ENCODE measurements at regions not wholly inside any gene's neighbourhood (a gene's known extent, or its start where the extent isn't known, plus 50 kb on each side); places are given as distances from the start of the nearest gene placed in this dataset.

DNA sequence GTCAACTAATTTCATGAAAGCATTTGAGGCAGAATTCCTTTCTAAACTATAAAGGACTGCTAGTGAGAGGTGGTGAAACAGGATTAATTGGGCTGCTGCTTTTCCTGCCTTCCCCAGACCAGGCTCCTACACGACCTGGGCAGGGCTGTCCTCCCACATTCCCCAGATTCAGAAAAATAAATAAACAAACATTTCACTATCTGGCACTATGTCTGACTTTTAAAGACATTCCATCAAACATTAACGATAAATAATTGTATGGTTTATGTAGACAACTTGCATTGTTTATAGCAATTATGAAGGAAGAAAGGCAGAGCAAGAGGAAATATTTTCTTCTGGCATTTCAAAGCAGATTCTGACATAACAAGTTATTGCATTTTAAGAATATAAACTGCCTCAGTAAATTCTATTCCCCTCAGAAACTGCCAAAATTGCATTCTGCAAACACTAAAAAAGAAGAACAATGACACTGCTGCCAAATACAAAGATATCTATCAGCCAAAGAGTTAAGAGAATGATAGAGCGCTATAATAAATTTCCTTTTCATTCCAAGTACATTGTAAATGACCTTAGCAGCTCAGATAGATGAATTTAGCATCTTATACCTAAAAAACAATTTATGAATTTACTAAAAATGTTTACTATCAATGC is 214.7 kb upstream of the INTU start:
- Mint-ChIP-seq H3K27me3 (no peaks in the 10 kb centered on the region), H3K4me3 (no peak overlapping the region), H3K27ac (no peak overlapping the region), H3K9me3 (ENCODE audit: insufficient read depth) (no peaks in the 10 kb centered on the region), H3K4me1 (no peaks in the 10 kb centered on the region)
- intact Hi-C loops (cut with micrococcal nuclease), result no loop called here
- Histone ChIP-seq H4K20me1 (ENCODE audit: control insufficient read depth, insufficient read depth, low read length, poor library complexity, severe bottlenecking) (no peaks in the 10 kb centered on the region), H3K79me2 (ENCODE audit: control insufficient read depth, insufficient read depth, low read length) (no peaks in the 10 kb centered on the region), H3K9ac (ENCODE audit: low read length) (no peak overlapping the region), H3K36me3 (replicated peaks in 1 of 2; ENCODE audit: control extremely low read depth in 1 of 2, control insufficient read depth in 1 of 2, extremely low read depth in 1 of 2, insufficient read depth in 2 of 2, low read length in 1 of 2) (no peaks in the 10 kb centered on the region), H3K4me3 (ENCODE audit: control extremely low read depth in 1 of 5, extremely low read depth in 1 of 5, insufficient read depth in 1 of 5, low read depth in 2 of 5, low read length in 4 of 5) (no peak overlapping the region), H3K27me3 (replicated peaks in 1 of 4; ENCODE audit: control extremely low read depth in 1 of 4, control insufficient read depth in 3 of 4, insufficient read depth in 4 of 4, low read length in 3 of 4) (no peaks in the 10 kb centered on the region), H3K4me2 (replicated peaks; ENCODE audit: low read depth, low read length, poor library complexity, severe bottlenecking) (no peak overlapping the region), H3K27ac (ENCODE audit: low read length in 2 of 2) (no peak overlapping the region), H3K4me1 (ENCODE audit: control insufficient read depth in 2 of 2, insufficient read depth in 2 of 2, low read length in 2 of 2) (no peaks in the 10 kb centered on the region), H3K9me3 (ENCODE audit: control extremely low read depth in 1 of 3, control insufficient read depth in 2 of 3, insufficient read depth in 1 of 3, low read length in 2 of 3) (no peaks in the 10 kb centered on the region), H2AFZ (ENCODE audit: insufficient read depth, low read depth, low read length, poor library complexity, severe bottlenecking) (no peak overlapping the region)
- no peak for DNase-seq
- no peak for ATAC-seq (ENCODE audit: low read depth)
- WGBS (ENCODE audit: insufficient coverage), result no CpG with 5 or more reads among the region's 3 CpGs
- ChIA-PET CTCF (no interaction called here), POLR2A (no interaction called here)
- no peak for TF ChIP-seq EZH2 (IDR thresholded peaks at IDR 0.05; ENCODE audit: borderline replicate concordance, insufficient read depth, low read depth, low read length, poor library complexity, severe bottlenecking)
- TF ChIP-seq CTCF (IDR thresholded peaks at IDR 0.05), result no peak

DNA sequence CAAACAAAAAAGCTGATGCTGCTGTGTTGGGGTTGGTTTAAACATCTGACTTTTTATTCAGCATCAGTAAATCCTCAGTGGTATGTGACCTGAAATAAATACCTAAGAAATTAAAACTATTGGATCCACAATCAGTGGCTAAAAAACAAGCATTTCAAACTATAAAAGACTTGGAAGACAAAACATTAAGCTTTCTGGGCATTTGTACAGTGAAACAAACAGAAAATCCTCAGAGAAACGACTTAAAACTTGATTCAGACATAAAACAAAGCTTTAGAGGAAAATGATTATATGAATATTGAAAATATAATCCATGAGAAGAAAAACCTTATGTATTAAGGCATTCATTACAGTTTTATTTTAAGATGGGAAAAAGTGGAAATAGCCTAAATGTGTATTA is 213.3 kb upstream of the INTU start:
- POLR2A ChIA-PET, result no interaction called here
- no peak overlapping the region for H3K27ac Mint-ChIP-seq
- H3K9me3 Mint-ChIP-seq (ENCODE audit: insufficient read depth), result no peaks in the 10 kb centered on the region
- Histone ChIP-seq H3K27me3 (replicated peaks in 1 of 4; ENCODE audit: control extremely low read depth in 1 of 4, control insufficient read depth in 3 of 4, insufficient read depth in 4 of 4, low read length in 3 of 4) (no peaks in the 10 kb centered on the region), H4K20me1 (ENCODE audit: control insufficient read depth, insufficient read depth, low read length, poor library complexity, severe bottlenecking) (no peaks in the 10 kb centered on the region), H3K79me2 (ENCODE audit: control insufficient read depth, insufficient read depth, low read length) (no peaks in the 10 kb centered on the region), H3K27ac (ENCODE audit: low read length in 2 of 2) (no peak overlapping the region), H3K9me3 (ENCODE audit: control extremely low read depth in 1 of 3, control insufficient read depth in 2 of 3, insufficient read depth in 1 of 3, low read length in 2 of 3) (no peaks in the 10 kb centered on the region), H3K36me3 (replicated peaks in 1 of 2; ENCODE audit: control extremely low read depth in 1 of 2, control insufficient read depth in 1 of 2, extremely low read depth in 1 of 2, insufficient read depth in 2 of 2, low read length in 1 of 2) (no peaks in the 10 kb centered on the region), H2AFZ (ENCODE audit: insufficient read depth, low read depth, low read length, poor library complexity, severe bottlenecking) (no peak overlapping the region), H3K4me3 (ENCODE audit: control extremely low read depth in 1 of 5, extremely low read depth in 1 of 5, insufficient read depth in 1 of 5, low read depth in 2 of 5, low read length in 4 of 5) (no peak overlapping the region), H3K4me2 (replicated peaks; ENCODE audit: low read depth, low read length, poor library complexity, severe bottlenecking) (no peak overlapping the region), H3K4me1 (ENCODE audit: control insufficient read depth in 2 of 2, insufficient read depth in 2 of 2, low read length in 2 of 2) (no peaks in the 10 kb centered on the region), H3K9ac (ENCODE audit: low read length) (no peak overlapping the region)
- H3K27me3 Mint-ChIP-seq, result no peaks in the 10 kb centered on the region
- TF ChIP-seq CTCF (IDR thresholded peaks at IDR 0.05) (no peak), EZH2 (IDR thresholded peaks at IDR 0.05; ENCODE audit: borderline replicate concordance, insufficient read depth, low read depth, low read length, poor library complexity, severe bottlenecking) (no peak)
- no CpG with 5 or more reads among the region's 1 CpG for WGBS (ENCODE audit: insufficient coverage)
- DNase-seq, result no peak
- intact Hi-C loops (cut with micrococcal nuclease), result no loop called here
- H3K4me3 Mint-ChIP-seq, result no peak overlapping the region
- no peaks in the 10 kb centered on the region for H3K4me1 Mint-ChIP-seq
- no peak for ATAC-seq (ENCODE audit: low read depth)
- CTCF ChIA-PET, result no interaction called here

Data from B cell (primary cell).